Liver (tissue), 3 donors: ENCODE measurements at regions not wholly inside any gene's neighbourhood (a gene's known extent, or its start where the extent isn't known, plus 50 kb on each side); places are given as distances from the start of the nearest gene placed in this dataset.
"Not testable (repeated sequence)": the region's sequence is repeated elsewhere in the genome, so short reads cannot be mapped to it uniquely, and the experiment has no call there.

ENCODE experiments used
- ATF3 ChIP-seq: IDR thresholded peaks from 2 replicates; pipeline ENCODE4 v1.6.1; 2016; ENCODE audit warnings: antibody characterized with exemption
- CTCF ChIP-seq: fragments of 150-350 bp; IDR thresholded peaks from 2 replicates; pipeline ENCODE4 v1.5.1; 2017; ENCODE audit warnings: improper control_type of control experiment, low read depth, low read length; ENCODE audit not compliant: missing input control
- EGR1 ChIP-seq, 2 donors: IDR thresholded peaks; 2 replicates each; pipeline ENCODE4 v1.6.1; 2016 to 2018; ENCODE audit warnings: antibody characterized with exemption in 2 of 2, low read depth in 2 of 2
- FOXA1 ChIP-seq: IDR thresholded peaks from 2 replicates; pipeline ENCODE4 v1.6.1; 2016; ENCODE audit warnings: antibody characterized with exemption
- HNF4G ChIP-seq: IDR thresholded peaks from 2 replicates; pipeline ENCODE4 v1.6.1; 2016; ENCODE audit warnings: antibody characterized with exemption
- MAX ChIP-seq: IDR thresholded peaks from 2 replicates; pipeline ENCODE4 v1.6.1; 2016; ENCODE audit warnings: antibody characterized with exemption
- RAD21 ChIP-seq, 2 donors: IDR thresholded peaks; 2 replicates each; pipeline ENCODE4 v1.6.1; 2016; ENCODE audit warnings: antibody characterized with exemption in 2 of 2, mild to moderate bottlenecking in 2 of 2
- RXRA ChIP-seq, 2 donors: IDR thresholded peaks; 2 replicates each; pipeline ENCODE4 v1.6.1; 2017 to 2018; ENCODE audit warnings: antibody characterized with exemption in 2 of 2, mild to moderate bottlenecking in 1 of 2
- SP1 ChIP-seq: IDR thresholded peaks from 2 replicates; pipeline ENCODE4 v1.6.1; 2018; ENCODE audit warnings: antibody characterized with exemption, mild to moderate bottlenecking
- TAF1 ChIP-seq: conservative IDR thresholded peaks from 2 replicates; pipeline ENCODE4 v1.6.1; 2016; ENCODE audit warnings: antibody characterized with exemption, mild to moderate bottlenecking
- YY1 ChIP-seq: IDR thresholded peaks from 2 replicates; pipeline ENCODE4 v1.6.1; 2016; ENCODE audit warnings: antibody characterized with exemption, mild to moderate bottlenecking
- ZBTB33 ChIP-seq: IDR thresholded peaks from 2 replicates; pipeline ENCODE4 v1.6.1; 2016; ENCODE audit warnings: antibody characterized with exemption
- donor health status: healthy.
- donor health status: healthy.

GRCh38 chr9:65507897-65508296 is 167.8 kb upstream of the ZNG1E start:
- not testable (repeated sequence) for TF ChIP-seq MAX; CTCF; HNF4G; YY1; RXRA (IDR thresholded peaks at IDR 0.05); ZBTB33; EGR1 (IDR thresholded peaks at IDR 0.05; ENCODE audit: low read depth in 2 of 2); TAF1; FOXA1; SP1; ATF3; RAD21 (IDR thresholded peaks at IDR 0.05)
